ENCODE measurements at regions not wholly inside any gene's neighbourhood (a gene's known extent, or its start where the extent isn't known, plus 50 kb on each side); places are given as distances from the start of the nearest gene placed in this dataset.

DNA sequence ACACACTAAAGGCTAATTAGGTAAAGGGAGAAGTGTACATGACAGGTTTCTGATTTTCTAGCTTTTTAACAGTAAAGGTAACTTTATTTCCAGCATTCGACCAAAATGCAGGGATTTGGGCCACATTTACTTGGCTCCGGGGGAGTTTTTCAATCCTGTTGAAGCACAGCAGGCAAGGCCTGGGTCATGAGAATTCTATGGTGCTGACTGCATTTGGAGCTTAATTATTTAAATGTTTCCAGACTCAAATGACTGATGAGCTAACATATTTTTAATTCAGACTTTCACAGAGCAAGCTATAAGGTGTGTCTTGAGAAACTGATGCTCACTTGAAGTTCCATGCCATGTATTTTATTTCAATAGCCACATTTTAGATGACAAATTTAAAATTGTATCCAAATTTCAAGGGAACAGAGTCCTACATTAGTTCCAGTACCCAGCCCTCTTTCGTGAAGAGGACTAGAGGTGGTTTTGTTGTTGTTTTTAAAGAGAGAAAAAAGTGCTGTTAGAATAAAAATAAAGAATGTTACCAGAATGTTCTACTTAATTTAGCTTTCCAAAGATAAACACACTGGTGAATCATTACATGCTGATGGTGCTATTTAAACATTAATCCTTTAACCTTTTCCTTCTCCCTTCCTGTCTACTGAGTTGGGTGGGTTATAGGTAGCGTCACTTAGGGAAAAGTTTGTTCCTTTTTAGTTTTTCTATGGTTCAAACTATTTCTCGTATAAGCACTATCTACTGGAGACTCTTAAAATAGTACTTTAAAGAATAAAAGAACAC, 82.3 kb upstream of the PHACTR2 start:
- no peak for DNase-seq

DNA sequence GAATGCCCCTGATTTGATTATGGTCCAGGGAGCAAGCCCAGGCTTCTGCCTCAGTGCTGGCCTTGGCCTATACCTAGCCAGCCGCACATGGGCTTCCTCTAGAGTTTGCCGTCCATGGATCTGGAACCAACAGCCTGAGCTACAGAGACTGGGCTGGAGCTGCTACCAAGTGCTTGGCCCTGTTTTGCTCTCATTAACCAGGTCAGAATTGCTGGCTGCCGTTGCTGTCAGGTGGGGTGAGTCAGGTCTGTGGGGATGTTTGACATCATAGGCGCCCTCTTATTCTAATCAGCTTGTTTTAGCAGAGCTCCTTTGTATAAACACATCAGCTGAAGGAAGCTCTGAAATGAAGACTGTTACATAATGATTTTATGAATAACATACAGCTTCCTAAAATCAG, 83.1 kb upstream of the PHACTR2 start:
- DNase-seq: no peak

DNA sequence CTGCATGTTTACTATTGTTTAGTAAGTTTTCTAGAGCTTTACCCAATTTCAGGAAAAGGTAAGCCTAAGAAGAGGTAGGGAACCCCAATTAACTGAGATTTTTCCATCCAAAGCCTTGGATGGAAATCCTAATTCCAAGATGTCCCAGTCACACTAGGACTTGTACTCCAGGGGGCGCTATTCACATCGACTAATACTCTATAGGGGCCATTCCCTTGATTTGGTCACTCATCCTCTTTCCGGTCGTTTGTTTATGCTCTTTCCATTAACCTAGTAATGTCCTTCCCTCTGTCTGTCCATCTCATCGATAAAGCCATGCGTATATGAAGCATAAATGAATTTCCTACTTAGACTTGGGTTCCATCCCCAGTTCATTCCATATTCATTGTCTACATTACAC, 80.8 kb upstream of the FUCA2 start:
- no peak for DNase-seq

DNA sequence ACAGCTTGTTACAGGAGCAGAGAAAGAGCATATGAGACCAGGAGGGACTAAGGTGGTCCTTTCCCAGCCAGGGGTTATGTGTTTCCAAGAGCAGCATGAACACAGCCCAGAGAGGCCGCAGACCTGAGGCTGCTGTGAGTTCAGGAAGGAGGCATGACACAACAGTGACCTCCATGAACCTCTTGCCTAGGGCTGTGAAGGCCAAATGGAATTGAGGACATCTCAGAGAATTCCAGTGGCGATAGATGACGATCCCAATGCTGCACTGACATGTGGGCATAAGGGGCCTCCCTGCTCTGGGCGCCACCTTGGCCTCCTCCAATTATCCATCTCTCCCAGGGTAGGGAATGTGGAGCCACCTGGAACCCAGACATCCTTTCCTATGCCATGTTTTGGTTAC, 79.9 kb upstream of the FUCA2 start:
- DNase-seq: no peak

DNA sequence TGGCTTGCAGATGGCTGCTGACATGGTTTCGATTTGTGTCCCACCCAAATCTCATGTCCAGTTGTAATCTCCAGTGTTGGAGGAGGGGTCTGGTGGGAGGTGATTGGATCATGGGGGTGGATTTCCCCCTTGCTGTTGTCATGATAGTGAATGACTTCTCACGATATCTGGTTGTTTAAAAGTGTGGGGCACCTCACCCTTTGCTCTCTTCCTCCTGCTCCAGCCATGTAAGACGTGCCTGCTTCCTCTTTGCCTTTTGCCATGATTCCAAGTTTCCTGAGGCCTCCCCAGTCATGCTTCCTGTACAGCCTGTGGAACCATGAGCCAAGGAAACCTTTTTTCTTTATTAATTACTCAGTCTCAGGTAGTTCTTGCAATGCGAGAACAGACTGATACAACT, 77.6 kb upstream of the FUCA2 start:
- DNase-seq: no peak

DNA sequence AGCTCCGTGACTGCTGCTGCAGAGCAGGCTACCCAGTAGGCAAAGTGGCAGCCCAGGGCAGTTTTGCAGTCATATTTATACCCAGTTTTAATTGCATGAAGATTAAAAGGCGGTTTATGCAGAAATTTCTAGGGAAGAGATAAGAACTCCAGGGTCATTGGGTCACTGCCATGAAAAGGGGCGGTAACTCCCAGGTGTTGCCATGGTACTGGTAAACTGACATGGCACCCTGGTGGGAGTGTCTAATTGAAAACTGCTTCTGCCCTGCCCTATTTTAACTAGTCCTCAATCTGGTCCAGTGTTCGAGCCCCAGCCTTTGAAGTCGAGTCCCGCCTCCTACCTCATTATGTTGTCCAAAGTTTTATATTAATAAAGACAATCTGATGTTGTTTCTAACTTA, 75.0 kb upstream of the FUCA2 start:
- DNase-seq: no peak

DNA sequence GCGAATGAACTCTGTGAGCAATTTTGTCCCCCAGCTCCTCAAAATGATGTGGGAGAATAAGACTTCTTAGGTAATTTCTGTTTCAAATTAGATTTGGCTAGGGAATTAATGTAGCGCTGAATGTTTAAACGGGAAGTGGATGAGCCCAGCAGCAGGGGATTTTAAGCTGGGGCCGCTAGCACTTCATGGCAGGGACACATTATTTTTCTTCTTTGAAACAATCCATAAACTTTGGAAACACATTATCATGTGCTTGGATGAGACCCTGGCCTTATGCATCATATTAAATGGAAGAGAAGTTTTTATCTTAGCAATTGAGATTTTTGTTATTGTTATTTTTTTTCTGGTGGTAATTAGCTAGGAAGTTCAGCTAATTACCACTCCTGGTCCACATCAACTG, 74.2 kb upstream of the FUCA2 start:
- peak in 1 of 3 donors; percentile 63 for DNase-seq

DNA sequence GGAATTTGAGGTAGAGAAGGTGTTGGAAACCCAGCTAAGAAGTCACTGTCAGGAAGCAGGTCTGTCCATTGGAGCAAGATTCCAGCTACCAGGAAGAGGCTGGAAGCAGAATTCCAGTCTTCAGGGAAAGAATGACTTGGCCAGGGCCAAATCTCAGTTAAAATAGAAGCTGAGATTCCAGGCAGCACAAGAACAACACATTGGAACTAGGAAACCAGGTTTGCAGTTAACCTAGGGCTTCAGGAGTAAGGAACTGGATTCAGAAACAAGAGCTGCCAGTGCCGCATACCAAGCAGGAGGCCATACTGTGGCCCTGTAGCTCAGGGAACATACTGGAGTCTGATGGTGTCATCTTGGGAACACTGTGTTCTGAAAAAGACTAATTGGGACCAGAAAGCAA, 73.7 kb upstream of the FUCA2 start:
- DNase-seq: peak in 1 of 3 donors; percentile 59

DNA sequence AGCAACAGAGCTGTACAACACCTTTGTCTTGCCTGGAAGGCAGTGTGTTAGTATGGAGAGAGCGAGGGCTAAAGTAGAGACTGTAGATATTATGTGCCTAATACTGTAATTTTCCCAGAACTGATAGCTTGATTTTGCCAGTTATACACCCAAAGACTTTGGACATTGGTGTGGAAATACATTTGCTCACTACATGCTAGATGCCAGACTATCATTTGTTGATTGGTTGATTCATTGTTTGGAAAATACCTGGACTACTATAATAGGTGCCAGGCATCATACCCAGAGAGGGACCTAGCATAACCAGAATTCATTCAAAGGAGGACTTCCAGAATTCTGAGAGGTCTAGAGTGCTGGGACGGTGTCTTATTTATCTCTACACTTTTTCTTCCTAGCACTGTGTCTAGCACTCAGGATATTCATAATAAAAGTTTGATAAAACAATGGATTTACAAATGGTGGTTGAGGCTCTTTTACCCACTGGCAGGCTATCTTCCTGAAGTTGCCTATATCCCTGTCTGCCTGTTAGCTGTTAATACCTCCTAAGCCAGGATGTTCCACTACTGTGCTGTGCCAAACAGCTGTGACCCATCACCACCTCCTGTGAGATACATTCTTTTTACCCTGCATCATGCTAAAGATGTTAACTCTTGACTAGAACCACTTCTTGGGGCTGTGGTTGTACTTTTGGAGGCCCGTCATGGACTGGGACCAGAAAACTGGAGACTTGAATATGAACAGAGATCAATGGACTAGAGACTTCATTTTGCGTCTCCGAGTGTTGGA, 72.2 kb upstream of the FUCA2 start:
- DNase-seq: peak; percentile 71 to 92 (median 85)

DNA sequence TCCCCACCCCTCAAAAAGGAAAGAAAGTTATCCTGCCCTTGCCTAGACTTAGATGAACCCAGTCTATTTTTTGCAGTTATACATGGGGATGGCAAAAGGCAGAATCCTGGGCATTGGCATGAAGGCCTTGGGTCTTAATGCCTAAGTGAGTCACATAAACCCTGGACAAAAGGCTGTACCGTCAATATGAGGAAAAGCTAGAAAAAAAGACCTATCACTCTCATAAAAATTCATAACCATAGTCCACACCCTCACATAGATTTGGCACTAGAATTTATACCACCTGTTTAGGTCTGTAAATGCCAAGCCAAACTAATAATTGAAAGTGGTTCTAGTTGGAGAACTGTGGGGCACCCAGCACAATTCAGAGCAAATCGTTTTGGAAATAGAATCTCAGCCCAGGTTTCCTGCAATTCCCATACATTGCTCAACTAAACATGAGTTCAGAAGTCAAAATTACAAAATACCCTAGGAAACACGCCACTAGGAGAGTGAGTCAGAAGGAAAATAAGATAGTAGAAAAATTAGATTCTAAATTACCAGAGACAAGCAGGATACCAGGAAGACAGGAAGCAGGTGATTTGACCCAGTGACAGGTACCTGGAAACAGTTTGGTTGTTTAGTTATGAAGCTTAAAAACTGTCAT, 70.4 kb upstream of the FUCA2 start:
- DNase-seq: no peak

DNA sequence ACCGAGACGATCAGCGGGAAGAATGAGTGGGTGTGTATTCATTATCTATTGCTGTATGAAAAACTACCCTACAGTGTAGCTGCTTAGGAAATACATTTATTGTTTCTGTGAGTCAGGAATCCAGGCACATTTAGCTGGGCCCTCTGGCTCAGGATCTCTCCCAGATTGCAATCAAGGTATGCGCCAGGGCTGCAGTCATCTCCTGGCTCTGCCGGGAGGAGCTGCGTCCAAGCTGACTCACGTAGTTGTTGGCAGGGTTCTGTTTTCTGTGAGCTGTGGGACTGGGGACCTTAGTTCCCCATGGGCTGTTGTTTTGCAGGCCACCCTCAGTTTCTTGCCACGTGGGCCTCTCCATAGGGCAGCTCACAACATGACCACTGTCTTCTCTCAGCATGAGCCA, 68.2 kb upstream of the FUCA2 start:
- peak; percentile 66 to 92 (median 89) for DNase-seq

DNA sequence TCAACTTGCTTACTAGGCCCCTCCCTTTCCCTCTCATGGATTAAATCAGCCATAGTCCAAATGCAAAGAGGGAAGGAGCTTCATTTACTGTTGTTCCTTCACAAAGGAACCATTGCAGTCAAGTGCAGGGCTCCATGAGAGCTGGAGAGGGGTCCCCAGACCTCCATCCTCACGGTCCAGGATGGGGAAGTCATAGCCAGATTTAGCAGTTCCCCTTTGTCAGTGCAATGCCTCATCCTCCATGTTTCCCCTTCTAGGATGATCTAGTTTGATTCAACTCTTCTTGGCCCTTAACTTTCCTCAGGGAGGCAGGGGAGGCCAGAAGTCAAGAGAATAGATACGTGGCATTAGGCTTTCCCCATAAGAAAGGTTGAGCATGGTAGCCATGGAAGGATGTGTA, 66.5 kb upstream of the FUCA2 start:
- no peak for DNase-seq

DNA sequence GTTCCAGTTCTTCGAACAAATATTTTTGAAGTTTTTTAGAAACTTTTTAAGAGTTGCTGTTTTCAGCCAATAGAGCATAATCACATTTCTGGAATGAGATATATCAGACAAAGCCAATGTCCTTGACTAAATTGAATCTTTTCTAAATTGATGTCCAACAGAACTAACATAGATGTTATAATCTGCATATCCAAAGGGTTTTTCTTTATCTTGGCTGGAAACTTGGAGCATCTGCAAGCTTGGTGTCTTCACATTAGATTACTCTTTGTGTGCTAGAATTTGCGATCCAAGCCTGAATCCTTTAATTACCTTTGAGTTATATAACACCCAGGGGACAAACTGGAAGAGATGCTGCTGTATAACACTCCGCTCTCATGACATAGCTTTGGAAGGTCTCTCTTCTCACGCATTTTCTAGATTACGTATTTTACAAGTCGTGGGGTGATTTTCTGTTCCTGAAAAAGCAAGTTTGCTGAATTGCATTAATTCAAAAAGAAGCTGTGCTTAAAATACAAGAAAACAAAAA, 64.4 kb upstream of the FUCA2 start:
- DNase-seq: peak; percentile 89 to 96 (median 92)

DNA sequence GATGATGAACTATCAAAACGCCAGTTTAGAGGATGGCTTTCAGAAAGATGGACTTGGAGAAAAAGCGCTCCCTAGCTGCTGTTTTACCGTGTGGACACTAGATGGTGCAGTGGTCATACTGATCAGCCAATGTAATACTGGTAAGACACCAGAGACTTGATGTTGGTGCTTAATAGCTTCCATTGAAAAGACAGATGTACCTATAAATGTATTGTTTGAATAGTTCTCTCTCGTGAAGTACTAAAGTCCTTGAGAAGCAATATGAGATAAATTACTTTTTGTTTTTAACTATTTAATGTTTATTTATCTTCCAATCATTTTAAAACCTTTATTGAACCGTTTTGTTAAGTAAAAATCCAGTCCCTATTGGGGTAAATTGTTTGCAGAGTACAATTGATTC, 63.9 kb upstream of the FUCA2 start:
- DNase-seq: peak; percentile 87 to 94 (median 89)

DNA sequence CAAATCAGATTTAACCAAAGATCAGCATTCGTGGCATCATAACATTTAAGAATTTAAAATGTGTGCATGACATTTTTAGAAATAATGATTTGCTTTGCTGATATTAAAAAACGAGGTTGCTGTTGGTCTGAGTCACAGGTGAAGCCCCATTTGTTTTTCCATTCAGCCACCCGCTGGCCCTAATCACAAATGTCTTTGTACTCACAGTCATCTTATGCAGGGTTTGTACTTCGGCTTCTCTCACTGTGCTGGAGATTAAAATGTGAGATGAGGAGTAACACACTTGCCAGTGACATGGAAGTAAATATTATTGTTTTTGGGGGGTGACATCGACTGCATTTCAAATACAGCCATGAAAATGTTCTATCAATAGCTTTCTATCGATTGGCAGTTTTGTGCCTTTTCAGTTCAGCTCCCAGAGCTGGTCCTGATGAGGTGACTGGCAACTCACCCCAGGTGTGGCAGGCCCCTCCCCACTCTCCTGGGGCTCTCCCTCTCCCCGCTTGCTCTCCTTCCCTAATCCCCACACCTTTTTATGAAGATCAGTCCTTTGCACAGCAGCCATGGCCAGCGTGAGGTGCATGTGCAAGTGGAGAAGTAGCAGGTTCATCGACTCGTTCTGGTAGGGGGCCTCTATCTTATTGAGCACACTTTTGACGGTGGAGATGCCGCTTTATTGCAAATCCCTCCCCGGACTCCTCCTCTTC, 58.8 kb upstream of the FUCA2 start:
- DNase-seq: no peak

DNA sequence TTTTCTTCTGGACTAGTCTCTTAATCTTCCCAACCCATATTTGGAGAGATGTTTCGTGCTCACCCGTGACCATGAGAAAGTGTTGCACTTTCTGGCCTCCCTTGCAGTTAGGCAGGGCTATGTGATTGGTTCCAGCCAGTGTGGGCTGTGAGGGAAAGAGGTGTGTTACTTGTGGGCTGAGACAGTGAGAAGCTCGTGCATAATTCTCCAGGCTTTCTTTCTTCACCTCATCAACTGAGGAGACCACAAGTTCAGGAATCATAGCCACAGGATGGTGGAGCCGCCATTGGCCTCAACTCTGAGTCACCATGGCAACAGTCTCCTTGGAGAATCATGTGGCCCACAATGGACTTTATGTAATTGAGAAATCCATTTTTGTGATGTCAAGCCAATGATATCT, 57.5 kb upstream of the FUCA2 start:
- DNase-seq: no peak

DNA sequence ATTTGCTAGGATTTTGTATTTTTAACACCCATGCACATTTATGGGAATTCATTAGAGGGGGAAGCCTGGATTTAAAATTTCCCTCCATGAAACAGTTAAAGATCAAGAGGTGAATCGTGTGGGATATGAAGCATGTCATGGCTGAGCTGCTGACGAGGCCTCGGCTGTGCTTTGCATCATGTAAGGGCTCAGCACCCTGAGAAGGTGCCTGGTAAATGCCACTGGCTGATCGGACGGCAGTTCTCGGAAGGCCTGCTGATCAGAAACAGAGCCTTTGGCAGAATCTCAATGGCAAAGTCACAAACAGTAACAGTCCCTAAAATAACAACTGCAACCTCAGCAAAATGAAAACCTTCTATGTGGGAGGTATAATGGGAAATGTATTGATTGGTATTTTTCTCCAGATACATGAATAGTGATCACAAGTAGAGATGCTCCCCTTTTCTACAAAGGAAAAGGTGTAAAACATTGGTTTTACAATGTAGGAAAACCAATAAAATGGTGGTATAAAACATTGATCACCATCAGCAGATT, 53.0 kb upstream of the FUCA2 start:
- no peak for DNase-seq

DNA sequence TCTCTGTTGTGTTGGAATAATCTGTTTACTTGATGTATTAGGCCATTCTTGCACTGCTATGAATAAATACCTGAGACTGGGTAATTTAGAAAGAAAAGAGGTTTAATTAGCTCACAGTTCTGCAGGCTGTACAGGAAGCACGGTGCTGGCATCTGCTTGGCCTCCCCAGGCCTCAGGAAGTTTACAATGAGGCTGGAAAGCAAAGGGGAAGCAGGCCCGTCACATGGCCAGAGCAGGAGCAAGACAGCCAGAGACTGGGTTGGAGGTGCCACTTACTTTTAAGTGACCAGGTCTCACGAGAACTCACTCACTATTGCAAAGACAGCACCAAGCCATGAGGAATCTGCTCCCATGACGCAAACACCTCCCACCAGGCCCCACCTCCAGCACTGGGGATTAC, 50.6 kb upstream of the FUCA2 start:
- DNase-seq: no peak

Data from muscle of back (tissue), 3 donors.